PC-3 (cell line): ENCODE measurements at regions not wholly inside any gene's neighbourhood (a gene's known extent, or its start where the extent isn't known, plus 50 kb on each side); places are given as distances from the start of the nearest gene placed in this dataset.

Experiments used
- CTCF ChIP-seq: fragments of 300-600 bp; sonication (generic); conservative IDR thresholded peaks from 2 replicates; pipeline ENCODE4 v1.5.1; 2017; ENCODE audit warnings: antibody characterized with exemption, low read depth, mild to moderate bottlenecking, low read length
- EZH2 ChIP-seq: fragments of 300-600 bp; sonication (generic); IDR thresholded peaks from one replicate; pipeline ENCODE4 v1.6.1; 2017; ENCODE audit warnings: antibody characterized with exemption, mild to moderate bottlenecking, low read length; ENCODE audit not compliant: unreplicated experiment
- EZH2phosphoT487 ChIP-seq: fragments of 300-600 bp; sonication (generic); IDR thresholded peaks from 2 replicates; pipeline ENCODE4 v1.6.1; 2018; ENCODE audit warnings: mild to moderate bottlenecking, antibody characterized with exemption, low read length, borderline replicate concordance

GRCh38 chr3:36155515-36155914 lies 224.8 kb upstream of the STAC start:
- TF ChIP-seq EZH2, result no peak
- no peak for TF ChIP-seq CTCF
- no peak for TF ChIP-seq EZH2phosphoT487
